Frontal cortex (tissue), 3 donors: ENCODE measurements at regions not wholly inside any gene's neighbourhood (a gene's known extent, or its start where the extent isn't known, plus 50 kb on each side); places are given as distances from the start of the nearest gene placed in this dataset.

Experiments used
- DNase-seq, 2 donors: peaks; one replicate each; pipeline ENCODE4 v3.0.0; 2012; ENCODE audit warnings: low spot score in 2 of 2
- FAIRE-seq: peaks from 2 replicates; lab custom pipeline; 2012; peaks lifted over from hg19 to GRCh38; lab: Jason Lieb, UNC
- donor health status: control.
- donor health status: control.
- donor health status: control.

GRCh38 chr7:54810401-54810800 is 51.4 kb upstream of the SEC61G start:
- no peak for DNase-seq

GRCh38 chr7:54811041-54811845 is 52.2 kb upstream of the SEC61G start:
- FAIRE-seq (no peak), DNase-seq (no peak)

More at GRCh38 chr7:54810401-54810800, 51.4 kb upstream of the SEC61G start:
- no peak for FAIRE-seq

- no peak for FAIRE-seq
- DNase-seq: no peak
Measured at GRCh38 chr7:54811846-54812254, 52.8 kb upstream of the SEC61G start.

- FAIRE-seq (no peak), DNase-seq (no peak)
Measured at GRCh38 chr7:54812756-54813322, 53.8 kb upstream of the SEC61G start.

GRCh38 chr7:54813398-54813797 is 54.4 kb upstream of the SEC61G start:
- no peak for DNase-seq
- FAIRE-seq: no peak

- FAIRE-seq (no peak), DNase-seq (no peak)
Measured at GRCh38 chr7:54814401-54814800, 55.4 kb upstream of the SEC61G start.

- DNase-seq: no peak
- no peak for FAIRE-seq
Measured at GRCh38 chr7:54817152-54817551, 58.1 kb upstream of the SEC61G start.

GRCh38 chr7:54823776-54824175 is 64.8 kb upstream of the SEC61G start:
- DNase-seq: no peak
- FAIRE-seq: no peak

- FAIRE-seq (no peak), DNase-seq (no peak)
Measured at GRCh38 chr7:54824655-54825054, 65.6 kb upstream of the SEC61G start.

GRCh38 chr7:54825368-54825767 is 66.4 kb upstream of the SEC61G start:
- FAIRE-seq (no peak), DNase-seq (no peak)

- no peak for FAIRE-seq
- DNase-seq: no peak
Measured at GRCh38 chr7:54827734-54828133, 68.7 kb upstream of the SEC61G start.

- FAIRE-seq (no peak), DNase-seq (no peak)
Measured at GRCh38 chr7:54831046-54831643, 72.1 kb upstream of the SEC61G start.

- FAIRE-seq (no peak), DNase-seq (no peak)
Measured at GRCh38 chr7:54831644-54832095, 72.7 kb upstream of the SEC61G start.

- no peak for FAIRE-seq
- DNase-seq: no peak
Measured at GRCh38 chr7:54833001-54833467, 74.0 kb upstream of the SEC61G start.

- no peak for FAIRE-seq
- no peak for DNase-seq
Measured at GRCh38 chr7:54837168-54837567, 78.2 kb upstream of the SEC61G start.

- no peak for DNase-seq
- no peak for FAIRE-seq
Measured at GRCh38 chr7:54837761-54838160, 78.8 kb upstream of the SEC61G start.

- no peak for DNase-seq
- no peak for FAIRE-seq
Measured at GRCh38 chr7:54838175-54838910, 79.3 kb upstream of the SEC61G start.

GRCh38 chr7:54839575-54840213 is 80.7 kb upstream of the SEC61G start:
- no peak for FAIRE-seq

GRCh38 chr7:54841772-54842697 is 83.0 kb upstream of the SEC61G start:
- FAIRE-seq: no peak

More at GRCh38 chr7:54839575-54840213, 80.7 kb upstream of the SEC61G start:
- peak in 1 of 2 donors; percentile 21 for DNase-seq

More at GRCh38 chr7:54841772-54842697, 83.0 kb upstream of the SEC61G start:
- DNase-seq: no peak
